CD4-positive, alpha-beta T cell (primary cell): ENCODE measurements at regions not wholly inside any gene's neighbourhood (a gene's known extent, or its start where the extent isn't known, plus 50 kb on each side); places are given as distances from the start of the nearest gene placed in this dataset.

Source experiments
- ATAC-seq: fragments of 200-7000 bp; cut with Tn5 transposase; one replicate; pipeline ENCODE4 v1.10.0; 2022; ENCODE audit warnings: mild to moderate bottlenecking; ENCODE audit not compliant: poor library complexity
- CTCF ChIA-PET: fragments of 350-600 bp; sonication (Branson Sonifier 250); formaldehyde crosslinking; loops from one replicate; lab custom pipeline; 2021; ENCODE audit warnings: antibody characterized with exemption, inconsistent platforms; lab: Charles Lee
- POLR2A ChIA-PET: fragments of 350-600 bp; sonication (Branson Sonifier 250); formaldehyde crosslinking; loops from one replicate; lab custom pipeline; 2021; ENCODE audit warnings: antibody characterized with exemption, inconsistent platforms; lab: Charles Lee
- DNase-seq, 14 experiments: peaks; one replicate each; pipeline ENCODE4 v3.0.0-alpha.2; 2013 to 2020; ENCODE audit warnings: mixed read lengths in 2 of 14
- H3K27ac ChIP-seq, 2 donors: one replicate each; pipeline versions ENCODE4 v1.5.1 to v1.7.0; 2013; ENCODE audit warnings: low read length in 2 of 2, low read depth in 1 of 2, mild to moderate bottlenecking in 1 of 2
- H3K27me3 ChIP-seq, 2 experiments: 1 replicate in 1 of 2; 2 replicates in 1 of 2; pipeline versions ENCODE4 v1.6.1 to v1.7.0; 2013; ENCODE audit warnings: low read length in 2 of 2, control low read depth in 1 of 2, mild to moderate bottlenecking in 1 of 2, moderate library complexity in 1 of 2; ENCODE audit not compliant: insufficient read depth in 2 of 2, control insufficient read depth in 1 of 2
- H3K36me3 ChIP-seq: one replicate; pipeline ENCODE4 v1.6.1; 2013; ENCODE audit warnings: low read length, control low read depth; ENCODE audit not compliant: insufficient read depth
- H3K4me1 ChIP-seq: one replicate; pipeline ENCODE4 v1.6.1; 2013; ENCODE audit warnings: low read length, control low read depth; ENCODE audit not compliant: insufficient read depth
- H3K4me3 ChIP-seq: one replicate; pipeline ENCODE4 v1.5.1; 2013; ENCODE audit warnings: mild to moderate bottlenecking, low read length, moderate library complexity
- H3K9me3 ChIP-seq, 2 experiments: 1 replicate in 1 of 2; 2 replicates in 1 of 2; pipeline versions ENCODE4 v1.6.1 to v1.7.0; 2013; ENCODE audit warnings: low read length in 2 of 2, mild to moderate bottlenecking in 2 of 2, control low read depth in 1 of 2, moderate library complexity in 1 of 2; ENCODE audit not compliant: control insufficient read depth in 1 of 2, insufficient read depth in 1 of 2
- H3K27ac Mint-ChIP-seq: one replicate; pipeline ENCODE4 v1.8.0; 2020; ENCODE audit warnings: mixed read lengths
- H3K27me3 Mint-ChIP-seq: one replicate; pipeline ENCODE4 v1.8.0; 2021; ENCODE audit warnings: mixed read lengths
- H3K36me3 Mint-ChIP-seq: one replicate; pipeline ENCODE4 v1.8.0; 2021; ENCODE audit warnings: low read depth, mixed read lengths
- H3K4me1 Mint-ChIP-seq: one replicate; pipeline ENCODE4 v1.8.0; 2021; ENCODE audit warnings: low read depth, mixed read lengths
- H3K4me3 Mint-ChIP-seq: one replicate; pipeline ENCODE4 v1.8.0; 2020; ENCODE audit warnings: mild to moderate bottlenecking, mixed read lengths
- H3K9me3 Mint-ChIP-seq: one replicate; pipeline ENCODE4 v1.8.0; 2020; ENCODE audit warnings: mixed read lengths
- intact Hi-C, 2 experiments: fragments of 100-400 bp; cut with DNase I in 1 of 2; cut with micrococcal nuclease in 1 of 2; formaldehyde crosslinking; loops; one replicate each; pipeline versions ENCODE4 v1.15.1 to v1.9.0; 2023 to 2025; cut with DNase I, micrococcal nuclease
- TF ChIP-seq, protein P1 (sequence below): fragments of 200-600 bp; IDR thresholded peaks from one replicate; pipeline ENCODE4 v1.8.0; 2022; ENCODE audit warnings: antibody characterized with exemption, mild to moderate bottlenecking

DNA sequence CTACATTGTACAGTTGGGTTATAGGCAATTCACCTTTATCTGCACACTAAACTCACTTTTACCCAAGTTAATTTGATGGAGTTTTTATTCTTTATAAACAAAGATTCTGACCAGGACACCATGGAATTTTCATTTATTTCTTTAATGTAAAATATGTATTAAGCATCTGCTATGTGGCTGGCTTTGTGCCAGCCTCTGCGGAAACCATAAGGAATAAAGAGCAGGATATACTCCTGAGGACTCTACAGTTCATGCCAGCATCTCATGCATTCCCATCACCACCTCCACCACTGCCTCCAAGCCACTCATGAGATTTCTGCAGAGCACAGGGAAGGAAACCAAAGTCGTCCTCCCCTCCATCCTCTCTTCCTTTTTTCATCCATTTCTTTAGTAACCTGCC lies 100.0 kb upstream of the DBX1 start:
- DNase-seq (no peak), ATAC-seq (no peak)
- ChIA-PET POLR2A (no interaction called here), CTCF (no interaction called here)
- no peaks in the 10 kb centered on the region for H3K36me3 ChIP-seq
- Mint-ChIP-seq H3K36me3 (no peaks in the 10 kb centered on the region), H3K4me1 (no peaks in the 10 kb centered on the region), H3K4me3 (no peak overlapping the region), H3K27ac (no peak overlapping the region), H3K27me3 (peaks cover 38% of the 10 kb centered on the region), H3K9me3 (no peaks in the 10 kb centered on the region)
- H3K4me3 ChIP-seq = no peak overlapping the region
- H3K27ac ChIP-seq = no peak overlapping the region
- intact Hi-C loops = no loop called here
- H3K9me3 ChIP-seq = no peaks in the 10 kb centered on the region
- TF ChIP-seq, protein P1, sequence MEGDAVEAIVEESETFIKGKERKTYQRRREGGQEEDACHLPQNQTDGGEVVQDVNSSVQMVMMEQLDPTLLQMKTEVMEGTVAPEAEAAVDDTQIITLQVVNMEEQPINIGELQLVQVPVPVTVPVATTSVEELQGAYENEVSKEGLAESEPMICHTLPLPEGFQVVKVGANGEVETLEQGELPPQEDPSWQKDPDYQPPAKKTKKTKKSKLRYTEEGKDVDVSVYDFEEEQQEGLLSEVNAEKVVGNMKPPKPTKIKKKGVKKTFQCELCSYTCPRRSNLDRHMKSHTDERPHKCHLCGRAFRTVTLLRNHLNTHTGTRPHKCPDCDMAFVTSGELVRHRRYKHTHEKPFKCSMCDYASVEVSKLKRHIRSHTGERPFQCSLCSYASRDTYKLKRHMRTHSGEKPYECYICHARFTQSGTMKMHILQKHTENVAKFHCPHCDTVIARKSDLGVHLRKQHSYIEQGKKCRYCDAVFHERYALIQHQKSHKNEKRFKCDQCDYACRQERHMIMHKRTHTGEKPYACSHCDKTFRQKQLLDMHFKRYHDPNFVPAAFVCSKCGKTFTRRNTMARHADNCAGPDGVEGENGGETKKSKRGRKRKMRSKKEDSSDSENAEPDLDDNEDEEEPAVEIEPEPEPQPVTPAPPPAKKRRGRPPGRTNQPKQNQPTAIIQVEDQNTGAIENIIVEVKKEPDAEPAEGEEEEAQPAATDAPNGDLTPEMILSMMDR = no peak
- H3K27me3 ChIP-seq = peaks cover 0 to 8% of the 10 kb centered on the region in 2 experiments
- H3K4me1 ChIP-seq = no peaks in the 10 kb centered on the region

DNA sequence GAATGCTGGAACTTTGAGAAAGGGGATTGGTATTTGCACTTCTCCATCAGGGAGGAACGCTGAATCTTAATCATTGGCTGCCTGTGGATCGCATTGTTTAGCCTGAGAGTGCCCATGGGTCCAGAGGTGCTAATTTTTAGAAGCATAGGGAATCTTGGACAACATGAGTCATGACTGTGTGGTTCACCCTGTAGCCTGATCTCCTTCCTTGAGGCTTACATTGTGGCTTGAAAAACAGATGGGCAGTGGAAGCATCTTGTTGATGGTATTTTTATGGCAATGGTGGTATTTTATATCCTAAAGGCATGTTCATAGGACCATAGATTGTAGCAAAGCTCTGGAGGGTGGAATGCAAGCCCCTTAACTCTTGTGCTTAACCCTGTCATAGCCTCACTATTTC lies 99.2 kb upstream of the DBX1 start:
- TF ChIP-seq, protein P1 = no peak

DNA sequence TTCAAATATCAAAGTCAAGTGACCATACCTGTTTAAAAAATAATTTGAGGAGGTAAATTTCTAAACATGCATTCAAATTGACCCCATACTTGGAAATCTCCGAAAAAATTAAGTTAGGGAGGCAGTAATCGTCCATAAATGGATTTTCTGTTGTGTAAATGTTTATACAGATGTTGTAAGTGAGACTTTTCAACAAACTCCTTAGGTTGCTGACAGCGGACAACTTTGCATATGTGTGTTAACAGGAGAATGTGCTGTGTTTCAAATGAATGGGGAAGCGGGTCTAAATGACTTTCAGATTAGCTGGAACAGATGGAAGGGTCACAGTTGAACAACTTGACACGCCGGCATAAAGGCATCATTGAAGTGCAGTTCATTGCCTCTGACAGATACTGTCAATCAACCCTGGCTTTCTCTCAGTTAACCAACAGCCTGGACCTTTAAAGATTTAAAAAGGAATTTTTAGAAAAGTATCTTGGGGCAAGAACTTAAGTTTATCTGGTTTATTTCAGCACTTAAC lies 98.2 kb upstream of the DBX1 start:
- Mint-ChIP-seq H3K9me3 (no peaks in the 10 kb centered on the region), H3K27ac (no peak overlapping the region), H3K4me3 (no peak overlapping the region), H3K4me1 (no peaks in the 10 kb centered on the region), H3K36me3 (no peaks in the 10 kb centered on the region), H3K27me3 (peaks cover 44% of the 10 kb centered on the region)
- POLR2A ChIA-PET = no interaction called here
- ATAC-seq (no peak), DNase-seq (no peak)
- Histone ChIP-seq H3K9me3 (no peaks in the 10 kb centered on the region), H3K27me3 (peaks cover 0 to 8% of the 10 kb centered on the region in 2 experiments), H3K27ac (no peak overlapping the region), H3K4me3 (no peak overlapping the region), H3K4me1 (no peaks in the 10 kb centered on the region), H3K36me3 (no peaks in the 10 kb centered on the region)
- intact Hi-C loops = no loop called here
- CTCF ChIA-PET = no interaction called here
- TF ChIP-seq, protein P1 = no peak

More for the DNA sequence above, 99.2 kb upstream of the DBX1 start:
- Mint-ChIP-seq H3K4me1 (no peaks in the 10 kb centered on the region), H3K27me3 (peaks cover 41% of the 10 kb centered on the region), H3K4me3 (no peak overlapping the region), H3K27ac (no peak overlapping the region), H3K36me3 (no peaks in the 10 kb centered on the region), H3K9me3 (no peaks in the 10 kb centered on the region)
- intact Hi-C loops = no loop called here
- POLR2A ChIA-PET = no interaction called here
- Histone ChIP-seq H3K27ac (no peak overlapping the region), H3K27me3 (peaks cover 0 to 8% of the 10 kb centered on the region in 2 experiments), H3K4me1 (no peaks in the 10 kb centered on the region), H3K36me3 (no peaks in the 10 kb centered on the region), H3K4me3 (no peak overlapping the region), H3K9me3 (no peaks in the 10 kb centered on the region)
- ATAC-seq (no peak), DNase-seq (no peak)
- CTCF ChIA-PET = no interaction called here
